Lower leg skin (tissue), 3 donors: ENCODE measurements at regions not wholly inside any gene's neighbourhood (a gene's known extent, or its start where the extent isn't known, plus 50 kb on each side); places are given as distances from the start of the nearest gene placed in this dataset.

Source experiments
- POLR2A ChIP-seq, 2 donors: fragments of 450-650 bp; IDR thresholded peaks; one replicate each; pipeline ENCODE4 v1.6.1; 2016 to 2017; ENCODE audit warnings: antibody characterized with exemption in 2 of 2, mild to moderate bottlenecking in 1 of 2, moderate library complexity in 1 of 2
- TF ChIP-seq, protein P1 (sequence below), 3 donors: fragments of 450-650 bp; IDR thresholded peaks; one replicate each; pipeline ENCODE4 v1.5.1; 2016; ENCODE audit warnings: antibody characterized with exemption in 3 of 3, mild to moderate bottlenecking in 3 of 3, moderate library complexity in 2 of 3

- TF ChIP-seq, protein P1, sequence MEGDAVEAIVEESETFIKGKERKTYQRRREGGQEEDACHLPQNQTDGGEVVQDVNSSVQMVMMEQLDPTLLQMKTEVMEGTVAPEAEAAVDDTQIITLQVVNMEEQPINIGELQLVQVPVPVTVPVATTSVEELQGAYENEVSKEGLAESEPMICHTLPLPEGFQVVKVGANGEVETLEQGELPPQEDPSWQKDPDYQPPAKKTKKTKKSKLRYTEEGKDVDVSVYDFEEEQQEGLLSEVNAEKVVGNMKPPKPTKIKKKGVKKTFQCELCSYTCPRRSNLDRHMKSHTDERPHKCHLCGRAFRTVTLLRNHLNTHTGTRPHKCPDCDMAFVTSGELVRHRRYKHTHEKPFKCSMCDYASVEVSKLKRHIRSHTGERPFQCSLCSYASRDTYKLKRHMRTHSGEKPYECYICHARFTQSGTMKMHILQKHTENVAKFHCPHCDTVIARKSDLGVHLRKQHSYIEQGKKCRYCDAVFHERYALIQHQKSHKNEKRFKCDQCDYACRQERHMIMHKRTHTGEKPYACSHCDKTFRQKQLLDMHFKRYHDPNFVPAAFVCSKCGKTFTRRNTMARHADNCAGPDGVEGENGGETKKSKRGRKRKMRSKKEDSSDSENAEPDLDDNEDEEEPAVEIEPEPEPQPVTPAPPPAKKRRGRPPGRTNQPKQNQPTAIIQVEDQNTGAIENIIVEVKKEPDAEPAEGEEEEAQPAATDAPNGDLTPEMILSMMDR (IDR thresholded peaks at IDR 0.05), result no peak
- TF ChIP-seq POLR2A (IDR thresholded peaks at IDR 0.05), result no peak
Observed at GRCh38 chr16:17705847-17706246, 235.1 kb upstream of the XYLT1 start.
